BJ (cell line): ENCODE measurements at regions not wholly inside any gene's neighbourhood (a gene's known extent, or its start where the extent isn't known, plus 50 kb on each side); places are given as distances from the start of the nearest gene placed in this dataset.

Source experiments
- CTCF ChIA-PET: fragments of 350-600 bp; formaldehyde crosslinking; extraction: SDS; loops from one replicate; lab custom pipeline; 2021; ENCODE audit warnings: antibody characterized with exemption, inconsistent platforms; lab: Yijun Ruan, JAX
- POLR2A ChIA-PET: fragments of 300-600 bp; sonication (Branson Sonifier 250); formaldehyde crosslinking; extraction: SDS; loops from one replicate; lab custom pipeline; 2021; ENCODE audit warnings: antibody characterized with exemption; lab: Charles Lee
- DNase-seq: peaks from one replicate; pipeline ENCODE4 v3.0.0-alpha.2; 2011; ENCODE audit warnings: low read depth
- H3K27me3 ChIP-seq: 2 replicates; pipeline ENCODE4 v1.6.0; 2011; ENCODE audit warnings: low read length; ENCODE audit not compliant: control insufficient read depth, insufficient read depth
- H3K36me3 ChIP-seq: 2 replicates; pipeline ENCODE4 v1.5.1; 2011; ENCODE audit warnings: low read length; ENCODE audit not compliant: control insufficient read depth, insufficient read depth
- H3K4me3 ChIP-seq: 2 replicates; pipeline ENCODE4 v1.5.1; 2011; ENCODE audit warnings: low read depth, mild to moderate bottlenecking, control low read depth, low read length
- TF ChIP-seq, protein P1 (sequence below): IDR thresholded peaks from 2 replicates; pipeline ENCODE4 v1.5.1; 2011; ENCODE audit warnings: low read depth, mild to moderate bottlenecking, control low read depth, inconsistent platforms, low read length, moderate library complexity; ENCODE audit not compliant: insufficient read depth

DNA sequence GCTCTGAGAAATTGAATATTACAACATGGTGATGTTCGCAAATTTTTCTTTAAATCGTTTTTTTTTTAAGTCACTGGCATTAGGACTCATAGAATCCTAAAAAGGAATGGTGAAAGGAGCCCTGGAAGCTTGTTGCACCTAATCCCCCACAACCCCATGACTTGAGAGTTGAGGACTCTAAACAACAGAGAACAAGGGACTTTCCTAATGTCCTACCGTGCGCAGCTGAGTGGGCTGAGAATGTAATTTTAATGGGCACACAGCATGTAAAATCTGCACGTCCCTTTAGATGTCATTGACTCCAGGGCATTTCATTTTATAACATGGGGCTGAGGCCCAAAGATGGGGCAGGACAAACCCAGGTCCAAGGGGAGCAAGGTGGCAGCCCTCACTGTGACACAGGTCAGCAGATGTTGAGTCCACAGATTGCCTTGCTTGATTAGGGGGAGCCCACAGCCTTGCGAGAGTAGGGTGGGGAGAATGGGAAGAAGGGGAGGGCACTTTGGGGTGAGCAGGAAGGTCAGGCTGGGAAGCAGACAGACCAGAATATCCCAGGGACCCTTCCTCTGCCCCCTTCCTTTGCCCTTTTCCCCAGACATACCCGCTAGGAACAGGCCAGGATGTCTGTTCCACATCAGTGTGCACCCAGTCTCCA lies 208.4 kb upstream of the ZMIZ1 start:
- no peak for DNase-seq
- POLR2A ChIA-PET: no interaction called here
- Histone ChIP-seq H3K27me3 (peaks cover 5% of the 10 kb centered on the region), H3K4me3 (no peak overlapping the region), H3K36me3 (no peaks in the 10 kb centered on the region)
- TF ChIP-seq, protein P1, sequence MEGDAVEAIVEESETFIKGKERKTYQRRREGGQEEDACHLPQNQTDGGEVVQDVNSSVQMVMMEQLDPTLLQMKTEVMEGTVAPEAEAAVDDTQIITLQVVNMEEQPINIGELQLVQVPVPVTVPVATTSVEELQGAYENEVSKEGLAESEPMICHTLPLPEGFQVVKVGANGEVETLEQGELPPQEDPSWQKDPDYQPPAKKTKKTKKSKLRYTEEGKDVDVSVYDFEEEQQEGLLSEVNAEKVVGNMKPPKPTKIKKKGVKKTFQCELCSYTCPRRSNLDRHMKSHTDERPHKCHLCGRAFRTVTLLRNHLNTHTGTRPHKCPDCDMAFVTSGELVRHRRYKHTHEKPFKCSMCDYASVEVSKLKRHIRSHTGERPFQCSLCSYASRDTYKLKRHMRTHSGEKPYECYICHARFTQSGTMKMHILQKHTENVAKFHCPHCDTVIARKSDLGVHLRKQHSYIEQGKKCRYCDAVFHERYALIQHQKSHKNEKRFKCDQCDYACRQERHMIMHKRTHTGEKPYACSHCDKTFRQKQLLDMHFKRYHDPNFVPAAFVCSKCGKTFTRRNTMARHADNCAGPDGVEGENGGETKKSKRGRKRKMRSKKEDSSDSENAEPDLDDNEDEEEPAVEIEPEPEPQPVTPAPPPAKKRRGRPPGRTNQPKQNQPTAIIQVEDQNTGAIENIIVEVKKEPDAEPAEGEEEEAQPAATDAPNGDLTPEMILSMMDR: no peak
- CTCF ChIA-PET: interaction anchor here (1.2 kb wide), 1 partner anchor 9 kb away, joined by 3 read pairs; no protein-coding TSS in a partner anchor

DNA sequence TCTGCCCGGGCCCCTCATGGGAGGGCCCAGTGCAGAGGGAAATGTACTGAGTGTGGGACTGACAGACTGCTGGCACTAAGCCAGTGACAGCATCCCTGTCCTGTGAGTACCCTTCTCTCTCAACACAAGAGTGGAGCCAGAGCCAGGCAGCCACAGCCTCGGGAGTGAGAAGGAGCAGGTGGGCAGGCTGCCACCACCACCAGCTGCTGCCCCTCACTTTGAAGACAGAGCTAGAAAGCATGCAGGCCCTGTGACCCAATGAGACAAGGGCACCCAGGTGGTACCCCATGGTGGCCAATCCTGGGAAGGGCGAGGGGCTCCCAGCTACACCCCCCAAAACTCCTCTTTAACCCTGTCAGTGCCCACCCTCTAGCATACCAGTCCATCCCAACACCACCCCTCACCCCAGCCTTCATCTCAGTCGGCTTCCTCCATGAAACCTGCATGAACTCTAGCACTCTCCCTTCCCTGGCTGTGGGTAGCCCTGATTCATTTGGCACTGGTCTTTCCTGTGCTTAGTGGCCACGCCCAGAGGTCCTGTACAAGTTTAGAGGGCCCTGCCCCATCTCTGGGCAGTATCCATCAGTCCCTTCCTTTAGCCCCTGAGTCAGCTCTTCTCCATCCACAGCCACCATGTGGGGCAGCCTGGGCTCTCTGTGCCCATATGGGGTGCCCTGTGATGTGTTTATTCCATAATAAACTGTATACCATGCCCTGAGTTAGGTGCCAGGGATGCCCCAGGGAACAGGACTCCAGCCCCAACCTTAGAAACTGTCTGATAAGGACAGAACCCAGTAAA lies 207.0 kb upstream of the ZMIZ1 start:
- DNase-seq: no peak
- TF ChIP-seq, protein P1: no peak
- Histone ChIP-seq H3K4me3 (no peak overlapping the region), H3K27me3 (peaks cover 5% of the 10 kb centered on the region), H3K36me3 (no peaks in the 10 kb centered on the region)
- ChIA-PET POLR2A (no interaction called here), CTCF (interaction anchor here (1.2 kb wide), 1 partner anchor 11 kb away, joined by 3 read pairs; no protein-coding TSS in a partner anchor)

DNA sequence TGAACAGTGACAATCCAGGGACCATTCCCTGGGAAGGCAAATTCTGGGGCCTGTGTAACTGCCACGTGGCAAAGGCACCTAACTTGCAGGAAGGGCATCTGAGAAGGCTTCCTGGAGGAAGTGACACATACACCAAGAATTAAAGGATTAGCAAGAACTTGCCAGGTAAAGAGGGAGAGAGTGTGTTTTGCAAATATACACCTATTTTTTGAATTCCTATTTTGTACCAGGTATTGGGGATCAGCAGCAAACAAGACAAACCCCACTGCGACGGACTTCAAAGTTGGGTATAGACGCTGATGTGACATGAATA lies 206.5 kb upstream of the ZMIZ1 start:
- ChIA-PET POLR2A (no interaction called here), CTCF (no interaction called here)
- Histone ChIP-seq H3K4me3 (no peak overlapping the region), H3K36me3 (no peaks in the 10 kb centered on the region), H3K27me3 (peaks cover 5% of the 10 kb centered on the region)
- TF ChIP-seq, protein P1: no peak
- DNase-seq: no peak

DNA sequence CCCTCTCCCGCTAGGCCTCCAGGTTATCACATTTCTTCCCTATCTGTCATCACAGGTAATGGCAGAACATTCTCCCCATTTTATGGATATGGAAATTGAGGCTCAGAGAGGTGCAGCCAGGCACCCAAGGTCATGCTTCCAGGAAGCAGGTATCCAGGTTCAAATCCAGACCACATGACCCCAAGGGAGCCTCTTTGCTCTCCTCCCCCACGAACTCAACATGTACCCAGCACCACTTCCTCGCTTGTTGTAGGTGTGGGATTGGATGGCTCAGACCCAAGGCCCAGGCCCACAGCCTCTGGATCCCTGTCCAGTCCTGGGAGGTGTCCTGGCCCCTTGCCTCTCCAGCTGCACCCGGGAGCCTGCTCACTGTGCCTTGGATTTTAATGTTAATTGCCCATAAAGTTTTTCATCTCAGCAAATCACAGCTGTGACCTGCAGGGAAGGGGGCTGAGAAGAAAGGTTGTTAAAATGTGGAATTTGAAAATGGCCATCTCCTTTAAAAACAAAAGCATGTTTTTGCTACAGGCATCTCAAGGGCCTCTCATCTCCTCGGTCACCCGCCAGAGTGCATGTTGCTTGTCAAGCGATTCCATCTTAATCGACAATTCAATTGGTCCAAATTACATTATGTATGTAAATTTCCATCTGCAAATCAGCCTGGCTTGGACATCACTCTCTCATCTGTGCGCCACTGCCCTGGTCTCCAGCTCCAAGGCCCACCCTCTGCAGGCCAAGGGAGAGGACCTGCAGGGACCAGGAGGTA lies 205.4 kb upstream of the ZMIZ1 start:
- TF ChIP-seq, protein P1: no peak
- CTCF ChIA-PET: no interaction called here
- Histone ChIP-seq H3K4me3 (no peak overlapping the region), H3K36me3 (no peaks in the 10 kb centered on the region), H3K27me3 (peaks cover 5% of the 10 kb centered on the region)
- no peak for DNase-seq
- POLR2A ChIA-PET: no interaction called here

DNA sequence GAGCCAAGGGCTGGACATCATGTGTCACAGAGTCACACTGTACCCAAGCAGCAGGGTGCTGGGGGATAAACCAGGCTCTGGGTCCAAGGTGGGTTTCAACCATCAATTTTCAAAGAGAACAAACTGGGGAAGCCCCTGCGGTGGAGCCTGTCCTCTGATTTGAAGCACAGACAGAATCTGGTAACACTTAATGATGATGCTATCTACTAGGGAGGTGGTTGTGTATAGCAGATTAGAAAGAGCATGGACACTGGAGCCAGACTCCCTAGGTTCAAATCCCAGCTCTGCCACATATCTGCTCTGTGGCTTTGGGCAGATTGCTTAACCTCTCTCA lies 204.9 kb upstream of the ZMIZ1 start:
- no peak for DNase-seq
- no peak overlapping the region for H3K4me3 ChIP-seq
- ChIA-PET POLR2A (no interaction called here), CTCF (no interaction called here)
- TF ChIP-seq, protein P1: no peak
- no peaks in the 10 kb centered on the region for H3K36me3 ChIP-seq
- peaks cover 5% of the 10 kb centered on the region for H3K27me3 ChIP-seq
